Sigmoid colon (tissue), 4 donors: ENCODE measurements at regions not wholly inside any gene's neighbourhood (a gene's known extent, or its start where the extent isn't known, plus 50 kb on each side); places are given as distances from the start of the nearest gene placed in this dataset.

ENCODE experiments used
- CTCF ChIP-seq, 4 experiments: fragments of 450-650 bp in 3 of 4; fragments of 200-600 bp in 1 of 4; IDR thresholded peaks; one replicate each; pipeline ENCODE4 v1.5.1; 2016 to 2019; ENCODE audit warnings: antibody characterized with exemption in 4 of 4, mild to moderate bottlenecking in 3 of 4, moderate library complexity in 2 of 4
- POLR2A ChIP-seq, 2 donors: fragments of 450-650 bp; IDR thresholded peaks; one replicate each; pipeline ENCODE4 v1.6.1; 2016; ENCODE audit warnings: antibody characterized with exemption in 2 of 2, mild to moderate bottlenecking in 2 of 2, moderate library complexity in 2 of 2
- POLR2AphosphoS5 ChIP-seq, 4 donors: sonication (generic); formaldehyde crosslinking; IDR thresholded peaks; one replicate each; pipeline ENCODE4 v1.6.1; 2017; ENCODE audit warnings: antibody characterized with exemption in 4 of 4

GRCh38 chr2:103616891-103617290 lies 855.1 kb downstream of the TMEM182 start:
- TF ChIP-seq CTCF (IDR thresholded peaks at IDR 0.05) (no peak), POLR2A (IDR thresholded peaks at IDR 0.05) (no peak), POLR2AphosphoS5 (IDR thresholded peaks at IDR 0.05) (no peak)
